ENCODE measurements at regions not wholly inside any gene's neighbourhood (a gene's known extent, or its start where the extent isn't known, plus 50 kb on each side); places are given as distances from the start of the nearest gene placed in this dataset.
"Not testable (repeated sequence)": the region's sequence is repeated elsewhere in the genome, so short reads cannot be mapped to it uniquely, and the experiment has no call there.

- ATAC-seq (ENCODE audit: low read depth) (no peak), DNase-seq (no peak)
- TF ChIP-seq, protein P1, sequence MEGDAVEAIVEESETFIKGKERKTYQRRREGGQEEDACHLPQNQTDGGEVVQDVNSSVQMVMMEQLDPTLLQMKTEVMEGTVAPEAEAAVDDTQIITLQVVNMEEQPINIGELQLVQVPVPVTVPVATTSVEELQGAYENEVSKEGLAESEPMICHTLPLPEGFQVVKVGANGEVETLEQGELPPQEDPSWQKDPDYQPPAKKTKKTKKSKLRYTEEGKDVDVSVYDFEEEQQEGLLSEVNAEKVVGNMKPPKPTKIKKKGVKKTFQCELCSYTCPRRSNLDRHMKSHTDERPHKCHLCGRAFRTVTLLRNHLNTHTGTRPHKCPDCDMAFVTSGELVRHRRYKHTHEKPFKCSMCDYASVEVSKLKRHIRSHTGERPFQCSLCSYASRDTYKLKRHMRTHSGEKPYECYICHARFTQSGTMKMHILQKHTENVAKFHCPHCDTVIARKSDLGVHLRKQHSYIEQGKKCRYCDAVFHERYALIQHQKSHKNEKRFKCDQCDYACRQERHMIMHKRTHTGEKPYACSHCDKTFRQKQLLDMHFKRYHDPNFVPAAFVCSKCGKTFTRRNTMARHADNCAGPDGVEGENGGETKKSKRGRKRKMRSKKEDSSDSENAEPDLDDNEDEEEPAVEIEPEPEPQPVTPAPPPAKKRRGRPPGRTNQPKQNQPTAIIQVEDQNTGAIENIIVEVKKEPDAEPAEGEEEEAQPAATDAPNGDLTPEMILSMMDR (IDR thresholded peaks at IDR 0.05), result no peak
- no peaks in the 10 kb centered on the region for H3K4me1 Mint-ChIP-seq
- peaks cover 4% of the 10 kb centered on the region for H3K36me3 Mint-ChIP-seq (ENCODE audit: low read depth)
- peaks cover 20% of the 10 kb centered on the region for H3K9me3 Mint-ChIP-seq
- H3K27me3 Mint-ChIP-seq, result peaks cover 2% of the 10 kb centered on the region
- no peak overlapping the region for H3K4me3 Mint-ChIP-seq
- CTCF ChIA-PET, result no interaction called here
- intact Hi-C loops (cut with micrococcal nuclease), result no loop called here
- POLR2A ChIA-PET, result no interaction called here
- no peak overlapping the region for H3K27ac Mint-ChIP-seq
These were observed 371.4 kb upstream of the BOD1L1 start for GRCh38 chr4:13998850-13999445.

GRCh38 chr4:14000091-14000814 lies 372.7 kb upstream of the BOD1L1 start:
- CTCF ChIA-PET, result no interaction called here
- no peak overlapping the region for H3K4me3 Mint-ChIP-seq

GRCh38 chr4:14002331-14002730 lies 374.8 kb upstream of the BOD1L1 start:
- H3K36me3 Mint-ChIP-seq (ENCODE audit: low read depth); H3K27me3 Mint-ChIP-seq; POLR2A ChIA-PET; DNase-seq; H3K27ac Mint-ChIP-seq; H3K4me3 Mint-ChIP-seq; intact Hi-C loops (cut with micrococcal nuclease); CTCF ChIA-PET; ATAC-seq (ENCODE audit: low read depth); H3K4me1 Mint-ChIP-seq: not testable (repeated sequence)
- peaks cover 16% of the 10 kb centered on the region for H3K9me3 Mint-ChIP-seq

More at GRCh38 chr4:14000091-14000814, 372.7 kb upstream of the BOD1L1 start:
- TF ChIP-seq, protein P1 (IDR thresholded peaks at IDR 0.05), result no peak
- Mint-ChIP-seq H3K36me3 (ENCODE audit: low read depth) (peaks cover 4% of the 10 kb centered on the region), H3K27me3 (no peaks in the 10 kb centered on the region), H3K27ac (no peak overlapping the region), H3K4me1 (no peaks in the 10 kb centered on the region), H3K9me3 (peaks cover 16% of the 10 kb centered on the region)
- intact Hi-C loops (cut with micrococcal nuclease), result no loop called here
- POLR2A ChIA-PET, result no interaction called here
- no peak for ATAC-seq (ENCODE audit: low read depth)
- DNase-seq, result no peak

- intact Hi-C loops (cut with micrococcal nuclease), result no loop called here
- Mint-ChIP-seq H3K27me3 (no peaks in the 10 kb centered on the region), H3K9me3 (peaks cover 3% of the 10 kb centered on the region), H3K4me3 (no peak overlapping the region), H3K27ac (no peak overlapping the region), H3K4me1 (peaks cover 5% of the 10 kb centered on the region), H3K36me3 (ENCODE audit: low read depth) (no peaks in the 10 kb centered on the region)
- ATAC-seq (ENCODE audit: low read depth), result peak; percentile 54
- POLR2A ChIA-PET, result interaction anchor here (0.5 kb wide), 1 partner anchor 335 kb away, joined by 3 read pairs; no protein-coding TSS in a partner anchor
- TF ChIP-seq, protein P1 (IDR thresholded peaks at IDR 0.05), result no peak
- CTCF ChIA-PET, result no interaction called here
- DNase-seq, result no peak
These were observed 381.0 kb upstream of the BOD1L1 start for GRCh38 chr4:14008494-14008893.

DNA sequence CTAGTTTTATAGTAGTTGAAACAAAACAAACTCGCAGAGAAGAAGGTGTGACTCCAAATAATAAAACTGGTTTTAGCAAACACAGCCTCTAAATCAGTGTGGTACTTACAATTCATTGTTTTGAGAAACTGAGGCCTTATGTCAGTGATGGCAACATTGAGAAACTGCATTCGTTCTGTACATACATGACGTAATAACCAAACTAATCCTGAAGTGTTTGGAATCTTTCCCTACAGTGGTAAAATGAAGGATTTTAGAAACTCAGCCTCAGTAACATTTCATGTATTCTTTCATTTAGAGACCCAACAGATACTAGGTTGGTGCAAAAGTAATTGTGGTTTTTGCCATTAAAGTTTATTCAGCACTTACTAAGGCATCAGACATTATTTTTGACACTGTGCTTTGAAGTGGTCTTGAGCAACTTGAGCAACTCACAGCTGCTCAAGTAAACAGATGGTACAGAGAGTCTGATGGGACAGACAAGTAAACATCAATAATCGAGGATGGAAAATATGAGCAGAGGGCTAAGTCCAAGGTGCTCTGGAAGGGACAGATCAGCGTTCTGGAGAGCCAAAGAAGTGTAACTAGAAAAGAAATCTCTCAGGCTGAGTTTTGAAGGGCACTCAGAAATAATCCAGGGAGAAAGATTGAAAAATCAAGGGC lies 390.8 kb upstream of the BOD1L1 start:
- TF ChIP-seq, protein P1 (IDR thresholded peaks at IDR 0.05), result no peak
- peaks cover 6% of the 10 kb centered on the region for H3K27me3 Mint-ChIP-seq
- CTCF ChIA-PET, result no interaction called here
- H3K4me3 Mint-ChIP-seq, result no peak overlapping the region
- no peak overlapping the region for H3K27ac Mint-ChIP-seq
- POLR2A ChIA-PET, result no interaction called here
- DNase-seq (no peak), ATAC-seq (ENCODE audit: low read depth) (no peak)
- intact Hi-C loops (cut with micrococcal nuclease), result no loop called here
- H3K36me3 Mint-ChIP-seq (ENCODE audit: low read depth), result no peaks in the 10 kb centered on the region
- peaks cover 2% of the 10 kb centered on the region for H3K9me3 Mint-ChIP-seq
- no peaks in the 10 kb centered on the region for H3K4me1 Mint-ChIP-seq

All from activated B cell treated with CpG ODN at 0.5 μM for 24 hours (primary cell).